ACC112 (cell line): ENCODE measurements at regions not wholly inside any gene's neighbourhood (a gene's known extent, or its start where the extent isn't known, plus 50 kb on each side); places are given as distances from the start of the nearest gene placed in this dataset.

Source experiments
- H2AFZ ChIP-seq: fragments of 200-600 bp; sonication (generic); one replicate; pipeline ENCODE4 v1.6.0; 2017; ENCODE audit warnings: antibody characterized with exemption, low read length; ENCODE audit not compliant: unreplicated experiment
- H3K27ac ChIP-seq: fragments of 200-600 bp; sonication (generic); 2 replicates; pipeline ENCODE4 v1.5.1; 2014; ENCODE audit warnings: low read depth, mild to moderate bottlenecking, antibody characterized with exemption, low read length, moderate library complexity
- H3K27me3 ChIP-seq: fragments of 200-600 bp; sonication (generic); 2 replicates; pipeline ENCODE4 v1.6.1; 2014; ENCODE audit warnings: mild to moderate bottlenecking, antibody characterized with exemption, low read length, moderate library complexity, mixed read lengths; ENCODE audit not compliant: insufficient read depth
- H3K36me3 ChIP-seq: fragments of 200-600 bp; sonication (generic); 2 replicates; pipeline ENCODE4 v1.6.1; 2016; ENCODE audit warnings: mild to moderate bottlenecking, antibody characterized with exemption, low read length, moderate library complexity, mixed read lengths; ENCODE audit not compliant: insufficient read depth
- H3K4me1 ChIP-seq: fragments of 200-600 bp; sonication (generic); one replicate; pipeline ENCODE4 v1.6.1; 2016; ENCODE audit warnings: low read length, mixed read lengths; ENCODE audit not compliant: insufficient read depth, unreplicated experiment, control insufficient read depth
- H3K4me3 ChIP-seq: fragments of 200-600 bp; sonication (generic); 2 replicates; pipeline ENCODE4 v1.5.1; 2014; ENCODE audit warnings: mild to moderate bottlenecking, low read depth, low read length
- H3K79me2 ChIP-seq: fragments of 200-600 bp; sonication (generic); one replicate; pipeline ENCODE4 v1.6.0; 2016; ENCODE audit warnings: low read length; ENCODE audit not compliant: control insufficient read depth, unreplicated experiment, insufficient read depth

DNA sequence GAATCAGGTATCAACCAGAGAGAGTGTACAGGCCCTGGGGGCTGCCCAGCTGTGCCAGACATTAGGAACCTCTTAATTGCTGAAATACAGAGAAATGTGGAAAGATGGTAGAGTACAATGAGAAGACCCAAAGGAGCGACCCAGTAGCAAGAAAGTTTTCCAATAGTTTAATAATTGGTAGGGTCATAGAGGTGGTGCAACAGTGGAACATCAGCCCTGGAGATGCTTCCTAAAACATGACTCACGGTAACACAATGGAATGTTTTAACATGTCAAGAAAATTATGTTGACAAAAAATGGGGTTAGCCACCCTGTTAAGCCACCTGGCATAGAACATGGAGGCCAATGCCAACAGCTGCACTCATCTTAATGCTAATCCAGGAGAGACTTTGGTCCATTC, 284.1 kb downstream of the ELAVL2 start:
- Histone ChIP-seq H2AFZ (no peak overlapping the region), H3K4me1 (no peaks in the 10 kb centered on the region), H3K27me3 (no peaks in the 10 kb centered on the region), H3K79me2 (no peaks in the 10 kb centered on the region), H3K36me3 (no peaks in the 10 kb centered on the region), H3K27ac (no peak overlapping the region), H3K4me3 (no peak overlapping the region)

DNA sequence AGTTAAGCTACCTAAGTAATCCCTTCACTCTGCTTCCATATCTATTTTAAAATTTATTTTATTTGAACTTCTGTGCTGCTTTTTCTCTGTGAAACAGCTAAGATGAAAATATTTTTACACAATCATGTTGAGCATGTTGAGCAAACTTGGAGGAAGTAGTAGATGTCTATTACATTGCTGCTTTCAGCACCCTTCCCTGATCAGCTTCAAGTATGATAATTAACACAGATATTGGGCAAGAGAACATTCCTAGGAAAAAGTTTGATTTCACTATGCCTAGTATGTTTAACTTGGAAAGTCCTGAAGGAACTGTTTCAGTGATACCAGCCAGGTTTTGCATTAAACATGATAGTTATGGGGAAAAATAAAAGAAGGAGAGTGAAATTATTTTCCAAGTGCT, 283.6 kb downstream of the ELAVL2 start:
- Histone ChIP-seq H3K4me3 (no peak overlapping the region), H3K27ac (no peak overlapping the region), H3K79me2 (no peaks in the 10 kb centered on the region), H2AFZ (no peak overlapping the region), H3K27me3 (no peaks in the 10 kb centered on the region), H3K36me3 (no peaks in the 10 kb centered on the region), H3K4me1 (no peaks in the 10 kb centered on the region)

DNA sequence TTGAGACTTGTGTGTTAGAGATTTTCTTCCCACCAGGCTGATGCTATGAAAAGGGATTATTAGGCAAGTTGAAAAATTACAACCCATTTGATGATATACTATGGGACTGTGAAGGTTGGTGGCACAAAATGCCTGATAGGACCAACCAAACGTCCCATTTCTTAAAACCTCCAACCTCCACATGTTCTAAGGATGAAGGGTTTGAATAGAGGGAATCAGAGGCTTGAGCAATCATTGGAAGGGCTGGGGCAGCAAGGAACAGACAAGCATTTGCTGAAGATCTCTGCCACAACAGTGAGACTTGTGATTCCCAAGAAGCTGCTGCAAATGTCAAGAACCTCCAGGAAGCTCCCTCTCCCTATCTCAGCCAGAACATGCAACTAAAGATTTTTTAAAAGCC, 283.1 kb downstream of the ELAVL2 start:
- Histone ChIP-seq H3K36me3 (no peaks in the 10 kb centered on the region), H3K4me3 (no peak overlapping the region), H3K4me1 (no peaks in the 10 kb centered on the region), H3K27ac (no peak overlapping the region), H3K79me2 (no peaks in the 10 kb centered on the region), H3K27me3 (no peaks in the 10 kb centered on the region), H2AFZ (no peak overlapping the region)

DNA sequence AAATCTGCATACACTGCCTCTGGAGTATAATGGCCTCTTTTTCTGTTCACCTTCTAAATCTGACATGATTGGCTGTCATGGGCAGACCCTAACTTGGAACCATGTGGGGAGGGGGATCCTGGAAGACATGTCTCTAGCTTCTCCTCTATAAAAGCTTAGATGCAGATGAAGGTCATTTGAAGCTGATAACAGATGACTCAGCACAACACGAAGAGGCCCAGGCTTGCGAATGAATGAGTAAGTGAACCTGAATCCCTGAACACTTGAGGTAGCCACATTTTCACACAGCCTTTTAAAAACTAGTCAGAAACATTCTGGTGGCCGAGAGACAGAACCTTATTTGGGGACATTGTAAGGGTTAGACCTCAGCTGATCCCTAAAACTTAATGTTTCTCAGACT, 282.6 kb downstream of the ELAVL2 start:
- Histone ChIP-seq H3K27me3 (no peaks in the 10 kb centered on the region), H3K79me2 (no peaks in the 10 kb centered on the region), H3K4me3 (no peak overlapping the region), H3K36me3 (no peaks in the 10 kb centered on the region), H3K4me1 (no peaks in the 10 kb centered on the region), H2AFZ (no peak overlapping the region), H3K27ac (no peak overlapping the region)

DNA sequence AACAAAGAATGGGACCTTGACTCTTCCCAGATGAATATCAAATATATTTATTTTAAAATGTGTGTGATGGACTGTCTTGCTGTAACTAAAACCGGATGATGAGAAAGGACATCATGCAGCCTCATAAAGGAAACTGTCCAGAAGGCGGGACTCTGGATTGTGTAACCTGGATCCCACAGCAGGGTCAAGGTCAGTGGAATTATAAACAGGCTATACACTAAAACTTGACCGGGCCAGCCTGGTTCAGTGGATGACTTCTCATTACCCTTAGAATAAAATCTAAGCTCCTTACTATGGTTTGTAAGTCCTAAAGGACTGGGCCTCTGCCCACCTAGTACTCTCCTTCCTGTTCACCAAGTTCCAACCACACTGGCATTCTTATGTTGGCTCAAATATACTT, 280.3 kb downstream of the ELAVL2 start:
- no peaks in the 10 kb centered on the region for H3K36me3 ChIP-seq
- no peak overlapping the region for H3K4me3 ChIP-seq
- no peaks in the 10 kb centered on the region for H3K27me3 ChIP-seq
- no peak overlapping the region for H3K27ac ChIP-seq
- H3K79me2 ChIP-seq = no peaks in the 10 kb centered on the region
- H2AFZ ChIP-seq = no peak overlapping the region
- H3K4me1 ChIP-seq = no peaks in the 10 kb centered on the region

DNA sequence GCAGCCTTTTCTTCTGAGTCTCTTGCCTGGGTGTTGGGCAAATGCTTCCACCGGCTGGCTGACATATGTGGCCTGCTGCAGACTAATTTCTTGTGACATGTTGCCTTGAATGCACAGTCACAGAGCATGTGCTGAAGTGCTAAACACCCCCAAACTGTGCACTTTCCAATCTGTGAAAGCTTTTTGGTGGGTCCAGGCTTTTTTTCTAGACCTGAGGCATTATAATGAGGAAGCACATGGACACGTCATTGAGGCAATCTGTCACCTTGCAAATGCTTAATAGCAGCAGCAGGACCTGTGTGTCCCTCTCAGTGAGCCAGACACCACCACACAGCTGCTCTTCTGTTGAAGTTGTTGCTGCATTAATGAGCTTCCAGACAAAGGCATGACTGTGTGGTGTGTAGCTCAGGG, 274.7 kb downstream of the ELAVL2 start:
- H3K79me2 ChIP-seq = no peaks in the 10 kb centered on the region
- no peaks in the 10 kb centered on the region for H3K4me1 ChIP-seq
- no peak overlapping the region for H3K4me3 ChIP-seq
- no peak overlapping the region for H3K27ac ChIP-seq
- H3K27me3 ChIP-seq = no peaks in the 10 kb centered on the region
- H2AFZ ChIP-seq = no peak overlapping the region
- H3K36me3 ChIP-seq = no peaks in the 10 kb centered on the region

DNA sequence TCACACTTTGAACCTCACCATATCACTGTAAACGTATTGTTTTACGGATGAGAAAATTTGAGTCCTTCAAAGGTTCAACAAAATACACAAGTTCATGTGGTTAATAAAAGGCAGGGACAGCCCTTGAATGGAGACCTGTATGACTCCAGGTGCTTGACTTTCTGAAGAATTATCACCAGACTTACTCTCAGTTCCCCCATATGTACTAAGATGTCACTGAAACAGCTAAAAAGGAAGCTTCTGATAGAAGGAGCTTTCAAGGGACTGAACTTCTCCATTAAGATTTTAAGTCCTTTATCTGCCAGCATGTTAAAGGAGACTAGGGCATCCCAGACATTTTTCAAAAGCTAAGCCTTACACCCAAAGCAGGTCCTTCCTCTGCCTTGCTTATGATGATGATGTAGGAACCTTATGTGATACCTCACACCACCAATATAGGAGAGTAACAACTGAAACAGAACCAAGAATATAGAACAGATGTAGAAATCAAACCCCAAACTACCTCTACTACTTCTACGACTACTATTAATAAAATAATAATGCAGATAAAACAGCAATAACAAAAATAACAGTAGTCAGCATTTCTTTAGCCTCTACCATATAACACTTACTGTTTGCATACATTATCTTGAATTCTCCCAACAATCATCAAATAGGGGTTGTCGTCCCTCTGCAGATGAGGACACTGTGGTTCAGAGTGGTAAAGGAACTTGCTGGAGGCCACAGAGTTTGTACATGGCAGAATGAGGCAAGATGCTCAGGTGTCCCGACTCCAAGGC, 273.9 kb downstream of the ELAVL2 start:
- no peak overlapping the region for H3K4me3 ChIP-seq
- H2AFZ ChIP-seq = no peak overlapping the region
- no peaks in the 10 kb centered on the region for H3K4me1 ChIP-seq
- no peak overlapping the region for H3K27ac ChIP-seq
- no peaks in the 10 kb centered on the region for H3K36me3 ChIP-seq
- H3K27me3 ChIP-seq = no peaks in the 10 kb centered on the region
- no peaks in the 10 kb centered on the region for H3K79me2 ChIP-seq

DNA sequence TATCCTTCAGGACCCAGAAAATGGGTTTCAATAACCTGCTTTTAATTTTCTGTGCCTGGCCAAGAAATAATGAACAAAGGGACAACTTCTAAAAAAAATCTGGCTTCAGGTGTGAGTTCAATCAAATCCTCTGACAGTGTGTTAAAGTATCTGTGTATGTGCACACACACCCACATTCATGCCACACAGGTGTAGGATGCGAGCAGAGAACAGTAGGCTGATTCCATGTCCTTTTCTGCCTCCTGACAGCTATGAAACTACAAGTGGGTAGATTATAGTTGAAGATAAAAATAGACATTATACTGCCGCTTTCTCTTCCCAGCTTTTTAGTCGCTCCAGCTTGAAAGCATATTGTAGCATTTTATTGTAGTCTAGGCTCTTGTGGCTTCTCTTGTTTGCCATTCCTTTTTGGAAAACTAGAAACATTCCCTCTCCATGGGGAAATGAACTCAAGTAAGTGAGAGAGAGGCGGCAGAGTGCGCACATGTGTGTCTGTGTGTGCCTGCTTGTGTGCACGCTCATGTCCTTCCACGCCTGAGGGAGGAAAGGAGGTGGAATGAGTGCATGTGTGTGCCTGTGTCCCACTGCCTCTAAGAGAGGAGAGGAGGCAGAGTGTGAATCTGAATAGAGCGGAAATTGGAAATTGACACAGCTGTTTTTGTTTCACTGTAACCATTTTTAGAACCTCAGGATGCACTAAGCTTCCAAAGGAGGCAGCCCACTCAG, 273.0 kb downstream of the ELAVL2 start:
- Histone ChIP-seq H3K27me3 (no peaks in the 10 kb centered on the region), H3K4me1 (no peaks in the 10 kb centered on the region), H3K79me2 (no peaks in the 10 kb centered on the region), H2AFZ (no peak overlapping the region), H3K36me3 (no peaks in the 10 kb centered on the region), H3K4me3 (no peak overlapping the region), H3K27ac (no peak overlapping the region)

DNA sequence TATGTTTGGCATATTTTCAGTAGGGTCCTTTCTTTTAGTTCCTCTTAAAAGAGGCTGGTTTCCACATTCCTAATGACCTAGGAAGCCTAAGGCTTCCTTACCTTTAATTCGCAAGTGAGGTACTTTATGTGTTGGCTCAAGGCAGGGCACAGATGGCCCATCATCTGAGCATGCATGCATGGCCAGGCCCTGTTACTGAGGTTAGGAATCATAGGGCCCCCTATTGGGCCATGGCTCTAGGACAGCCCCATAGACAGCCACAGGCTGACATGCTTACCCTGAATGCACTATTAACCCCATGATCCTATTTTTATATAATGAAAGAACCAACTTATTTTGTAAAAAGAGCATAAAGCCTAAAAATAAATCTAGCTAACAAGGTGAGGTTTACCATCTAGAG, 271.4 kb downstream of the ELAVL2 start:
- H3K4me3 ChIP-seq = no peak overlapping the region
- no peak overlapping the region for H2AFZ ChIP-seq
- H3K79me2 ChIP-seq = no peaks in the 10 kb centered on the region
- H3K27me3 ChIP-seq = no peaks in the 10 kb centered on the region
- no peaks in the 10 kb centered on the region for H3K4me1 ChIP-seq
- no peaks in the 10 kb centered on the region for H3K36me3 ChIP-seq
- H3K27ac ChIP-seq = no peak overlapping the region

DNA sequence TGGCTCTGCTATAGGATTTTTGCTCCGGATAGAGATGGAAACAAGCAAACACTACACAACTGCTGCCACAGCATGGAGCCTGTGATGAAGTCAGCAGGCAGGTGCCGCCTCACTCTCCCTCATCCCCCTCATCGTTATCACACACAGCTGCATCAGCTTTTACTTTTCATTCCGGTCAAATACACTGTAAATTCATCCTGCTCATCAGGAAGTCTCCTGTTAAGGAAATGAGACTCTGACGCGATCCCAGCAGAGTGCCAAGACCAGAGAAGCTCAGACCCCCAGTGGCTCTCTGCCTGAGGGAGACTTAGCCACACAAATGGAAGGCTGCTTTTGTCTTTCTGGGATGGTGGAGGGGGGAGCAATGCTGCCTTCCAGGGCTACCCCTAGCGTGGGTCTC, 270.2 kb downstream of the ELAVL2 start:
- H2AFZ ChIP-seq = no peak overlapping the region
- H3K4me1 ChIP-seq = no peaks in the 10 kb centered on the region
- no peaks in the 10 kb centered on the region for H3K36me3 ChIP-seq
- H3K4me3 ChIP-seq = no peak overlapping the region
- H3K79me2 ChIP-seq = no peaks in the 10 kb centered on the region
- no peaks in the 10 kb centered on the region for H3K27me3 ChIP-seq
- no peak overlapping the region for H3K27ac ChIP-seq

DNA sequence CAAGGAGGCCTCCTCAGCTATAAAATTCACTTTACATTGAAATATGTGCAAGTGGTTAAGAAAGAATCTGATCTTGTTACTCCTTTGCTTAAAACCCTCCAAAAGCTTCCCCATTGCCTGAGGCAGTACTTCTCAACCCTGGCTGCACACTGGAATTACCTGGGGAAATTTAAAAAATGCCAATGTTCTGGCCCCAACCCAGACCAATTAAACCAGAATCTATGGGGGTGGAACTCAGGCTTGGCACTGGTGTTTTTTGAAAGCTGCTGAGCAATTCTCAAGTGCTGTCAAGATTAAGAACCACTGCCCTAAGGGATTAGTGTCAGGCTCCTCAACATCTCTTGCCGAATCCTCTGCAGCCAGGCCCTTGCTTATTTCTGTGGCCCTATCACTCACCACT, 269.6 kb downstream of the ELAVL2 start:
- H3K27me3 ChIP-seq = no peaks in the 10 kb centered on the region
- no peaks in the 10 kb centered on the region for H3K36me3 ChIP-seq
- no peaks in the 10 kb centered on the region for H3K79me2 ChIP-seq
- no peak overlapping the region for H2AFZ ChIP-seq
- no peak overlapping the region for H3K4me3 ChIP-seq
- no peaks in the 10 kb centered on the region for H3K4me1 ChIP-seq
- H3K27ac ChIP-seq = no peak overlapping the region
